Chondrocyte (in vitro differentiated cells): ENCODE measurements at regions not wholly inside any gene's neighbourhood (a gene's known extent, or its start where the extent isn't known, plus 50 kb on each side); places are given as distances from the start of the nearest gene placed in this dataset.

Experiments
- DNase-seq: peaks from one replicate; pipeline ENCODE4 v3.0.0; 2021; ENCODE audit warnings: mixed read lengths, low spot score
- H3K27ac Mint-ChIP-seq: one replicate; pipeline ENCODE4 v1.8.0; 2021; ENCODE audit warnings: mild to moderate bottlenecking, moderate library complexity, mixed read lengths; ENCODE audit not compliant: unreplicated experiment
- H3K27me3 Mint-ChIP-seq: 2 replicates; pipeline ENCODE4 v1.8.0; 2021; ENCODE audit warnings: low read depth, mixed read lengths
- H3K36me3 Mint-ChIP-seq: 2 replicates; pipeline ENCODE4 v1.8.0; 2021; ENCODE audit warnings: low read depth, mixed read lengths
- H3K4me1 Mint-ChIP-seq: 2 replicates; pipeline ENCODE4 v1.8.0; 2021; ENCODE audit warnings: low read depth, mild to moderate bottlenecking, mixed read lengths
- H3K4me3 Mint-ChIP-seq: one replicate; pipeline ENCODE4 v1.8.0; 2021; ENCODE audit warnings: mild to moderate bottlenecking, moderate library complexity, mixed read lengths; ENCODE audit not compliant: unreplicated experiment
- H3K9me3 Mint-ChIP-seq: 2 replicates; pipeline ENCODE4 v1.8.0; 2021; ENCODE audit warnings: low read depth, mixed read lengths
- CTCF ChIP-seq: fragments of 200-600 bp; sonication (generic); IDR thresholded peaks from 2 replicates; pipeline ENCODE4 v1.5.0; 2021; ENCODE audit warnings: antibody characterized with exemption, mild to moderate bottlenecking, moderate library complexity

DNA sequence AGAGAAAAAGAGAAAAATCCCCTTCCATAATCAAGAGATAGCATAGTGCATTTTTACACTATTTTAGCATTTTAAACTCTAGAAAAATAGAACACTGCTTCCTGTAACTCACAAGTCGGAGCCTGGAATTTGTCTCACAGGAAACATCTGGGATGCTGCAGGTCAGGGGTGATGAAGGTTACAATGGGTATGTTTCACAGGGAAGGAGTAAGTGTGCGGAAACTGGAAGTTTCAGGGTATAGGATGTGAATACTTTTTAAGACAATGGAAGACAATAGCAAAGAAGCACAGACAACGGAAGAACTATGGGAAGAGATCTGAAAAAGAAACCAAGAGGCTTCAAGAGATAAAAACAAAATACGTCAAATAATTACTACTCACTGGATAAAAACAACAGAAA lies 361.0 kb upstream of the MARCKS start:
- H3K36me3 Mint-ChIP-seq: no peaks in the 10 kb centered on the region
- no peak for DNase-seq
- no peaks in the 10 kb centered on the region for H3K9me3 Mint-ChIP-seq
- H3K27me3 Mint-ChIP-seq: no peaks in the 10 kb centered on the region
- no peak for TF ChIP-seq CTCF
- H3K27ac Mint-ChIP-seq: no peak overlapping the region
- no peak overlapping the region for H3K4me3 Mint-ChIP-seq
- no peaks in the 10 kb centered on the region for H3K4me1 Mint-ChIP-seq

- no peak for TF ChIP-seq CTCF
- Mint-ChIP-seq H3K36me3 (no peaks in the 10 kb centered on the region), H3K4me1 (no peaks in the 10 kb centered on the region), H3K9me3 (no peaks in the 10 kb centered on the region), H3K27me3 (no peaks in the 10 kb centered on the region), H3K4me3 (no peak overlapping the region), H3K27ac (no peak overlapping the region)
- no peak for DNase-seq
These were observed 356.9 kb upstream of the MARCKS start for GRCh38 chr6:113500221-113500620.

GRCh38 chr6:113505084-113505699 lies 352.0 kb upstream of the MARCKS start:
- TF ChIP-seq CTCF: no peak
- no peaks in the 10 kb centered on the region for H3K27me3 Mint-ChIP-seq
- no peaks in the 10 kb centered on the region for H3K9me3 Mint-ChIP-seq
- H3K4me1 Mint-ChIP-seq: no peaks in the 10 kb centered on the region
- H3K27ac Mint-ChIP-seq: no peak overlapping the region
- H3K4me3 Mint-ChIP-seq: no peak overlapping the region
- no peak for DNase-seq
- H3K36me3 Mint-ChIP-seq: no peaks in the 10 kb centered on the region

DNA sequence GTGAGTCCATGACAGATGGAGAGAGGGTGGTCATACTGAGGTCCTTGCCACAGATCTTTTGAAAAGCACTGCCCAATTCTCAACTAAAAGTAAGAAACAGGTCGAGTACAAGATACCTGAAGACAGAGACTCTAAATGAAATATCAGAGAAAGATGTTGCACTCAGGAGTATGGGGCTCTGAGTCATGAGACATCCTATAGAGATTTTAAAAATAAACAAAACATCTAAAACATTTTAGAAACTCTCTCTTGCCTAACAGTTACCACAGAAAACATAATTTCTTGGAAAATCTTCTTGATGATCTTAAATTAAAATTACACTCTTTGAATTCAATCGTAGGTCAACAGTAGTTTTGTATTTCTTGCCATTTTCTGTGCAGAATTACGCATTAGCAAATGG lies 348.9 kb upstream of the MARCKS start:
- Mint-ChIP-seq H3K36me3 (no peaks in the 10 kb centered on the region), H3K27ac (no peak overlapping the region), H3K4me1 (no peaks in the 10 kb centered on the region), H3K4me3 (no peak overlapping the region), H3K27me3 (no peaks in the 10 kb centered on the region), H3K9me3 (no peaks in the 10 kb centered on the region)
- no peak for TF ChIP-seq CTCF
- DNase-seq: no peak

GRCh38 chr6:113511100-113511499 lies 346.0 kb upstream of the MARCKS start:
- DNase-seq: no peak
- Mint-ChIP-seq H3K9me3 (no peaks in the 10 kb centered on the region), H3K4me3 (no peak overlapping the region), H3K27ac (no peak overlapping the region), H3K4me1 (no peaks in the 10 kb centered on the region), H3K27me3 (no peaks in the 10 kb centered on the region), H3K36me3 (no peaks in the 10 kb centered on the region)
- no peak for TF ChIP-seq CTCF
